GM19025 (cell line): ENCODE measurements at regions not wholly inside any gene's neighbourhood (a gene's known extent, or its start where the extent isn't known, plus 50 kb on each side); places are given as distances from the start of the nearest gene placed in this dataset.

Source experiments
- ATAC-seq: cut with Tn5 transposase; IDR thresholded peaks from one replicate; pipeline ENCODE4 v1.9.1; 2021; ENCODE audit warnings: mild to moderate bottlenecking, low read depth, moderate library complexity; ENCODE audit not compliant: unreplicated experiment

DNA sequence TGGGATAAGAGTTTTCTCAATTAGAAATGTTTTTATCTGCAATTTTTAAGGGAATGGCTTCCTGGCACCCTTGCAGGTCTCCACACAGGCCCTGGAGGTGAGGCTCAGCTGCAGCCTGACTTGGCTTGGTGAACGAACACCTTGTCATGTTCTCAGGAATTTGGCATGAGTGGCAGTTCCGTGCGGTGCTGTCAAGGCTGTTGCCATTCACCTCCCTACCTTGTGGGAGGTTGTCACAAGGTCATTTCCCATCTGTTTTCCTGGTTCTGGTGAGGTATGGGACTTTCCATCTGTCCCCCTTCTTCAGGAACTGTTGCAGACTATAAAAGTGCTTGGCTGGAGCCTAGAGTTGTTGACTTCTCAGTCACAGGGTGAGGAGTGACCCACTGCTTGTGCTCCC, 82.9 kb downstream of the ELOVL4 start:
- ATAC-seq: no peak

DNA sequence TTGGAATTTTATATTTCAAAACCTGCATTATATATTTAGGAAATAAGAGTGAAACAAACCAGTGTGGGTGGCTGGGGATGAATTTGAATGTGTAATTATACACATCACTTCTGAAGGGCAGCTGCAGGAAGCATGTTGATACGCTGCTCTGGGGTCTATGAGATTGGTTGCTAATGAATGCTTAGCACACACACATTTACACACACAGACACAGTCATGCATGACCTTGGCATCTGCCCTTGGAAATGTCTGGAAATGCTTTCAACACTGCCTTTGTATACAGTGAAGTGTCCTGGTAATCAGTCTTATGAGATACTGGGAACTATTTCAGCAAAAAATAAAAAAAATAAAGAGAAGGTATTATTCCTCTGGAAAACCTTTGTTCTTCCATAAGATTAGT, 83.4 kb downstream of the ELOVL4 start:
- no peak for ATAC-seq

DNA sequence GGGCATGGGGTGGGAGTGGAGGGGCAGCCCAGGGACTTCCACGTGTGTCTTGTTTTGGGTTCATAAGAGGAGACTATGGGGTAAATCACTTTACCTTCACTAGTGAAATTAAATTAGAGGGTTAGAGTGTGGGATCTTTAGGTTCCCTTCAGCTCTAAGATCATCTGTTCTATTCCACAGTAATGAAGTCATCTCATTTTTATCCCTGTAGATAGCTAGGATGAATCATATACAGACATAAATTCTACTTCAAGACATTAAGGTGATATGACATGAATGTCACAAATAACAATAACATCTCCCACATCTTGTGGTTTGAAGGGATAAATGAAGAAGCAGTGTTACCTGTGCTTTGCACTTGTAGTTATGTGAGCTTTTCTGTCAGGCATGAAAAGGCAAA, 83.8 kb downstream of the ELOVL4 start:
- ATAC-seq: no peak

DNA sequence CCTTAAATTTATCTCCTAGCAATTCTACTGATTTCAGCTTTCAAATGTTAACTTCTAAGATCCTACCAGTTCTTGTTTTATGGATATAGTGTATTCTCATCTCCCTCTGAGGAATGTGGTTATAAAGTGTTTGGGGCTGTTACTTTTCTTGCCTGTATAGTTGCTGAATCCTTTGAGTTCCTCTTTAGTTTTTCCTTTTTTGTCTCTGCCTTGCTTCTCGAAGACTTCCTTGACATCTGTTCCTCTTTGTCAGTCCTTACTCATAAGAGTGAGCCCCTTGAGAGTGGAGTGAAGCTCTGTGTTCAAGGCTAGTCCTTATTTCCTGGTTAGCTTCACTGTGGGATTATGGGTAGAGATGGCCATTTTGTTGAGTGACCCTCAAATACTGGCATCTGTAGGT, 84.6 kb downstream of the ELOVL4 start:
- ATAC-seq: no peak

DNA sequence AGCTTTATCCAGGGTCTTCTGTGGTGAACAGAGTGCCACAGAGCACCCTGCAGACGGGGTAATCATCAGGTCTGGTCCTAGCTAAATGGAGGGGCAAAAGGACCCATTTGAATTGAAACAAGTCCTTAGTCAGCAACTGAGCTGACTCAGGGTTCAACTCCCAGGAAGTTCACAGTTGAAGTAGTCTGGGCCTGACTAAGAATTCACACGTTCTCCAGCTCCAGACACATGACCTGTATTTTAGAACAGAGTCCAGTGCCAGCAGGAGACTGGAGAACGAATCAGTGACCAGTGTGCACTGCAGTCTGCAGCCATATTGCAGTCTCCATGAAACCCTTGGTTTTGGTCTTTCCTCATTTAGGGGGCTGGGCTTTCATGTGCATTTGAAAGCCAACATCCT, 85.2 kb downstream of the ELOVL4 start:
- no peak for ATAC-seq

DNA sequence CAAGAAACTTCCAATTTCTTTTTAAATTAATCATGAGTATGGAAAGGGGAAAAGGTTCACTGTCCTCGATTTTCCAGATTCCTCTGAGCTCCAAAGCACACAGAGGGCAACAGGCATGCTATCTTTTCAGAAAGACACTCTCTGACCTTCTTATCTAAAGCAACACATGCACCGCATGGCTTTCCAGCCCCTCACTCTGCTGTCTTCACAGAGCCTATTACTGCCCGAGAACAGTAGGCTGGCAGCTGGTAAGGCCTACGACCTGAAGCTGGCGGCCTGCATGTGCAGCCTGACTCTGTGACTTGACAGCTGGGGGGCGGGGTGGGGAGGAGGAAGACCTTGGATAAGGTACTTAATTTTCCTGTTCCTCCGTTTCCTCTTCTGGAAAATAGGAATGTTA, 86.3 kb downstream of the ELOVL4 start:
- ATAC-seq: no peak

DNA sequence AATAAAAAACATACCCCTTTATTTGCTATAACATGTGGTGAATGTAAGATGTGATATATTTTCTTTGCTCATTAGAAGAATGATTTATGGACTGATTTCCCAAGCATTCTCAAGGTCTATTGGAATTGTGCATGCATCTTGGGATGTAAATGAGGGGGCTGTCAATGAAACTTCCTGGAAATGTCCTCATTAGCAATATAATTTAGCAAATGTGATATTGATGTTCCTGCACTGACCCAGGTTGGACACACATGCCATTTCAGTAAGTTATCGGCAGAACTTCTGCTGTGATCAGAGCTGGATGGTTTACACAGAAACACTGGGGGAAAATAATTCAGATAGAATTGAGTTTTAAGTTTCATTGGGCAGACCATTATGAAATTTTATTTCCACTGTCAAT, 99.9 kb downstream of the ELOVL4 start:
- no peak for ATAC-seq

DNA sequence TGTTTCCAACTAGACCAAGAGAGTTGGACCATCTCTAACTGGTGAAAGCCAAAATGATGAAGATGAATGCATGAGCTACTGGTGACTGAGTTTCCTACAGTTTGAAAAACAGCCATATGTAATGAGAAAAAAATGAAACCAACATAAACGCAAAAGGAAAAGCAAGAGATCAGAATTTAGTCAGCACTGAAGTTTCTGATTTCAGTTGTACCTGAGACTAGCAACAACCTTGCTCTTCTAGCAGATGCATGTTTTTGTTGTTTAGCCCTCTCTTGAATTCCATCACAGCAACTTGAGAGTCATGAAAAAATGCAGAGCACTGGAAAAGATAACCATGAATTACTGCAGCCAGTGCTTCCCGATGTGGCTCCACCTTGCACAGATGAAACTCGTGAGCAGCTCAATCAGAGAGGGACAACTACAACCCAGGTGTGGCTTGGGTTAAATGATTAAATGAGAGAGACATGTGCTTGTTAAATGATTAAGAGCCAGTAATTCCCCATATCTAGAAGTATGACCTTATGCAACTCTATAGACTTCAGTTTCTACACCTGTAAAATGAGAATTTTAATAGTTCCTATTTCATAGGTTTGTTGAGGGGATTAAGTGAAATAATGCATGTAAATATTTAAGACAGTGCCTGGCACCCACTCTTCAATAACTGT, 104.8 kb downstream of the ELOVL4 start:
- peak; percentile 81 for ATAC-seq

DNA sequence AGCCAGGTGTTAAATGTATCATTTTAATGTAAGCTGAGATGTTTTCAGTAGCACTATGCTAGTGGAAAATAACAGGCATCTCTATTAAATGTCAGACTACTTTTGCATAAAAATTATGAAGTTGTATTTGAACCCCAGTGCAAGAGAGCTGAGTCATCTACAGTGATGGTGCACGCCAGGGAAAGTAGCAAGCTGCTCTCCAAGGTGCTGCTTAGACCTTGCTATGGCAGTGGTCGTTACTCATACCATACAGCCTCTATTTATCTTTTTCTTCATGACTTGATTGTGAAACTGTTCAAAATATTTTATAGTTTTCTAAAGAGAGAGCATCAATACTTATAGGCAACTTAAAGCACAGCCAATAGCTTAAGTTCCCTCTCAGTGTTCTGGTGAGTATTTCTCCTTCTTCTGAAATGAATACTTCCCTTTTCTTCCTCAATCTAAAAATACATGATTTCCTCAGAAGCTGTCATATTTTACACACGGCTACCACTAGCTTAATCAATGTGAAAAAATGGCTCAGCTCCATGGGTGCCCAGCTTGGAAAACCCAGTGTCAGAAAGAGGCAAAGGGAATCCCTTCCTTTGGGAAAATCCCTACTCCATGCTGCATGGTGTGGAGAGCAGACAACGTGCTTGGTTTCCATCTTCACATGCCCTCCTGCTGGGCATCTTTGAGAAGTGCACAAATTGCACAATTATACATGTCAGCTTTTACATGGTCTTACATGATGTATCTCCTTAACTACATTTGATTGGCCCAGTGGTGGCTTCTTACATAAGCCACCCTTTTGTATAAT, 105.6 kb downstream of the ELOVL4 start:
- peak; percentile 29 for ATAC-seq

DNA sequence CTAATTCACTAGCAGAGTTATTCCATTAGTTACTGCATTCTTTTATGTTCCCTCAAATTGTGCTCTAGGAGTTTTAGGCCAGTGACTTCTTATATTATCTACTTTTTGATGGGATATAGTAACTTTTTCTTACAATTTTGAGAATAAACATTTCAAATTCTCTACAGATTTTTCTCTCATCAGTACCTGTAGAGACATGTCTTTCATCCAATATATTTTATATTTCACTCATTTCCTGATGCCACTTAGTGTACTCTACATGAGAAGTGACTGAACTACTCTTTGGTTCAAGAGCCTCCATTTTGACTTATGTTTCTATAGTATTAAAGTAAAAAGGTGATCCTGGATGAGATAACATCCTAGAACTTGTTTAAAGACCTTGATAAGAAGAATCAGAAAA, 108.5 kb downstream of the ELOVL4 start:
- ATAC-seq: no peak

DNA sequence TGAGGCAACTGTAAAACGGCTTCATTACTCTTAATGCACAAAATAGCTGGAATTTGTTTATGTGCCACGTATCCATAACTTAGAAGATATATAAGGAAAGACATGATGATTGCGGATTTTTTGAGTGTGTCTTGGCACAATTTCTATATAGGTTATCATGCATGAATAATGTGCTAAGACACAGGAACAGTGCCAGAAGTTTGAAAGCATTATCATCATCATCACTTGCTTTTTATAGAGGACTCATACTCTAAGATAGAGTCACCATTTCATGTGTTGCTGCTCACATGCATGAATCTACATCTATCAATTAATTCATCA, 113.4 kb downstream of the ELOVL4 start:
- ATAC-seq: no peak

DNA sequence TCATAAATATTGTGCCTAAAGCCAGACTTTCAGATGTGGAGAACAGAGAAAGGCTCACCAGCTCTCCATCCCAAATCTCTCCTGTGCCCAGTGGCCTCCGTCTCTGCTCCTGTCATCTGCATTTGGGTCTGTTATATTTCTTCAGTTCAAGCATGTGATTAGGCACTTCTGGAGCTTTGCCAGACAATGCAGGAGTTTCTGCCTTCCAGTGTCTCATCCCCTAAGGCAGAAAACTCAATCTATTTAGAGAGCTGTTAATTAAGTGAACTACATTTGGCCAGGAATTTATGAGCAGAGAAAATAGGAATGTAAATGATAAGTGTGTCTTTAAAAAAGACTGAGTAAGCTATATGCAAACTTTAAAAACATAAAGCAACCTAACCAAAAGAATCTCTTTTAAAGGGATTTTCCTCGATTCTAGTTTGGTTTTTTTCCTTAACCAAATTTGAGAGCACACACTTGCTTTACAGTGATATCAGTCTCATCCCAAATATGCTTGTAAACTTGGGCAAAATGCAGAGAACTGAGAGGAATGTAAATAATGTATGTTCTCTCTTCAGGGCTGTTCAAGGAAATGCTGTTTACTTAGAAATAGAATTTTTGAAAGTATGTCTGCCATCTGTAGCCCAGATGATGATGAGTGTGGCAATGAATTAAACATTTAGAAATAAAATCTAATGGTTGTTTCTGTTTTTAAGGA, 113.9 kb downstream of the ELOVL4 start:
- no peak for ATAC-seq

DNA sequence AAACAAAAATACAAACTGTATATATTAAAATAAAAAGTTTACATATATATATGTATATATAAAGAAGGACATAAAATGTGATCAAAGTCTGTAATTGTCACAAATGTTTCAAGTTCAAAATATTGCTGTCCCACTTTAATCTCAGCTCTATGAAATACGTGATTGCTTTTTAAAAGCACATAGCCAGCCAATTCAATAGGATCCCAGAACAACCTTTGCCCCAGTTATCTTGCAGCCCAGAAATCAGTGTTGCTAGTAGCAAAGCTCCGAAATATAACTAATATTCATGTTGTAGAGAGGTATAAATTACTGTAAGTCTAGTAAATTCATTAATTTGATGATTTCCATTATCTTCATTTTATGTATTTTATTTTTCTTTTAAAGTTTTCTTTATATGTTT, 114.6 kb downstream of the ELOVL4 start:
- ATAC-seq: no peak

DNA sequence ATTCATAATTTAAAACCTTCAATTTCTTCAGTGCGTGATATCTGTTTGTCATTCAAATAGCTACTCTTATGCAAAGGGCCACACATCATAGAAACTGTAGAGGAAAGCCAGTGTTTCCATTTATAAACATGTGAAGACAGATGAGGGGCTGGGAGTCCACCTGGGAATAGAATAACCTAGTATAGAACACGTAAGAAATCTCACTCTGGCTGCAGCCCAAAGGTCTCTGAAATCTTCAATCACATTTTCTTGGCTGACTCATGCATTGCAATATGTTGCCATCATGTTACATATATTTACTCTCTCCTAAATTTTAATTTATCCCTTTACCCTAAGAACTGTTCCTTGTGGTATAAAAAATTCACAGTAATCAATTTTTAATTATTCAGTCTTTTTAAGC, 123.2 kb downstream of the ELOVL4 start:
- ATAC-seq: no peak

DNA sequence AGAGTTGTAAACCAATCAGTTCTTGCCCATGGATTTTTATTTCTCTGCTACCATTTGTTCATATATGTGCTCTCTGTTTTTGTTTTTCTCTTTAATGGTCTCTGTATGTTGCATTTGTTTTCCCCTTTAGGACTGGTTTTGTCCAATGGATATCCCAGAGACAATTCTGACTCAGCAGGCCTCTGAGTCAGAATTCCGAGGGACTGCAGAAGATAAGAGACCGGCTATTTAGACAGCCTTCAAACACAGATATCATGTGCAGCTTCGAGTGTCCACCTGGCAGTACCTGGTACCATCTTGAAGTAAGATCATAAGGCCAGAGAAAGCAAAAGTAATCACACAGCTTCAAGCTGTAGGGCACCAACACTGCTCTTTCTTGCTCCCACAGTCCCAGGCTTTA, 125.5 kb downstream of the ELOVL4 start:
- ATAC-seq: no peak

DNA sequence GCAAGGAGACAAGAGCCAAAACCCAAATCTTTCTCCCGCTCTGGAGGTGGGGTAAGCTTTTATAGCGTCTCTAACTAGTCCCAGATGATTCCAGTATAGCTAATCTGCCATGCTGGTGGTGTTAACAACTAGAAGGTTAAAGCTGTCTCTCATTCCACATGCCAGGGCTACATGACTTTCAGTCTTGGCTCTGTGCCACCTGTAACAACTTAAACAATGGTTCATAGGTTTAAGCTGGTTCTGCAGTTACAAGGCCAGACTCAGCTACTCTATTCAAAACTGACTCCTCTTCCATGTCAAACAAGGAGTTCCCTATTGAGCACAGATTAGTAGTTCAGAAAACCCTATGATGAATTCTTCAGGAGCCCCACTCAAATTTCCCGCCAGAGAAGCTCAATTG, 128.9 kb downstream of the ELOVL4 start:
- ATAC-seq: no peak

DNA sequence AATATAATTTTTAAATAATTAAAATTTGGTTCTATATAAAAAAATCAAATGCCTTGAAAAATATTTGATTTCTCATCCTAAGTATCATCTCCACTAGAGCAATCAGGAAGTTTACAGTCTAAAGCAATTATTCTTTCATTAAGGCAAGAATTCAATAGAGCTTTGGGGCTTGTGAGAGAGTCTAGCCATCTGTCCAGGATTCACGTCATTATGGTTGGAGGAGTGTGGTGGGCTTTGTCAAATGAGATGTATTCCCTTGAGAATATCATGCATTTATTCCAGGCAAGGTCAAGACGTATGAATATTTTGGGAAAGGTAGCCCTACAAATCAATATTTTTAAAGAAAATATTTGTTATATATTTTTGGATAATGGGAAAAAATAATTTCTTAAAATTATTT, 132.4 kb downstream of the ELOVL4 start:
- ATAC-seq: no peak

DNA sequence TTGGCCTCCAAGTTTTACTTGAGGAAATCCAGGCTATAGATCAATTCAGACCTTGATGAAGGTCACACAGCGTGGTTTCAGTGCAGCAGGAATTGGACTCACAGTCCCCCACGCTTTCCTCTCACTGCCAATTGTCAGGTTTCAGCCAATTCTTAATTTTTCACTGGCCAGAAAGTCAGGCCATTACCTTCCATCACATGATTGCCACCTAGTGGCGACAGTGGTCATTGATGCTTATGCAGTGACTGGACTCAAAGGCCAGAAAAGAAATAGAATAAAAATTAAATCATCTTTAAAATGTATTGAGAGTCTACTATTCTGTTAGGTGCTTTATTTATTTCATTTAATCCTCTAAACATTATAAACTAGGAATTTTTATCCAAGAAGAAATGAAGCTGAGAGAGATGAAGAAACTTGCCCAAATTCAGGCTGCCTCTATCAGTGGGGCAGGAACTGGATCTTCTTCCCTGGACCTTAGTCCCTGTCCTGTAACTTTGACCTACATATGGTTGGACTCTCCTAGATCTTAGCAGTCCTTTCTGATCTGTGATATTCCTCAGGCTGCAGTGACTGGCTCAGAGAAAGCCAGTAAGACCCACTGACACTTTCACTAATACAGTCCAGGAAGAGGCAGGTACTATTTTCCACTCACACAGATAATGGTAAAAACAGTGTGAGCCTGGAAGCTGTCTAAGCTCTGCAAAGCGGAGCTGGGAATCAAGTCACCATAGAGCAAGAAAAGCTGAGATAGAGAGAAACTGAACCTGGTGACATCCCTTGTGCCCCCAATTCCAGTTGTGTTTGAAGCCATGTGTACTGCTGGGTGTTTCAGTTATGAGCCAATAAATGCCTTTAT, 133.3 kb downstream of the ELOVL4 start:
- peak; percentile 83 for ATAC-seq

DNA sequence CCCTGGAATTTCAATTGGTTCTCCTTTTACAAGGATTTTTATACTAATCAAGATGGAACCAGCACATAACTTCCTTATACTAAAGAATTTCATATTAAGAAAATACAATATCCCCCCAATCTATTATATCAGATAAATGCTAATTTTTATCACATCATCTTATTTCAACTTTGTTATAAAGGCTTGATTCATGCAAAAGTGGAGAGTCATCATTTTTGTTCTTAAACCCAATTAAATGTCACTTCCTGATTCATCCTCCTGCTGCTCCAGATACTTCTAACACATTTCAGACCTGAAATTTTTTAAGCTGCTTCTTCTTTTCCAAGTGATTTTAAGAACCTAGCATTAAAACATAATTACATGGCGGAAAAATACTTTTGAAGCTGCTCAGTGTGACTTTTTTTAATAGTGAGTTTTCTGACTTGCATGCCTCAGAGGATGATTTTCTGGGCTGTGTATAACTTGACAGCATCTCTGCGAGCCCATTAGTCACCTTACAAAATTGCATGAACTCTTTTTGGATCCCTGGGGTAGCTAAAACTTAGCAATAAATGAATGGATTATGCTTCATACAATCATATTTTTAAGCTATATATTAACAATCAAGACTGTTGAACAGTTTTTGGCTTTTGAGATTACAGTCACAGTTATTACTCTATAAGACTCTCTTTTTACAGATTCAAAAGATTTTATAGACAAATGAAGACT, 134.1 kb downstream of the ELOVL4 start:
- no peak for ATAC-seq

DNA sequence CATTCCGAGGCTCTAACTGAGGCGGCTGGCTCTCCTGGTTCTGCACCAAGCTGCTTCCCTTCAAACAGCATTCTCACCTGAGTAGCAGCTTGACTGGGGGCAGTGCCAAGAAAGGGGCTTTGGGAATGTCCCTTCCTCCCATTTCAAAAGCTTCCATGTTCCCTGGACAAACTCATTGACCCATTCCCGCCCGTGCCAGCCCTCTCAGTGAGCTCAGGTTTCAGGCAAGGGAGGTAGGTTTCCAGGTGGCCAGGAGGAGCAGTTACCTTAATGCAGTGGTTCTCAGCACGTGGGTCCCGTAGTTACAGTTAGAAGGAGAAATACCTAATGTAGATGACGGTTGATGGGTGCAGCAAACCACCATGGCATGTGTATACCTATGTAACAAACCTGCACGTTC, 135.2 kb downstream of the ELOVL4 start:
- ATAC-seq: no peak
